ENCODE measurements at regions not wholly inside any gene's neighbourhood (a gene's known extent, or its start where the extent isn't known, plus 50 kb on each side); places are given as distances from the start of the nearest gene placed in this dataset.

GRCh38 chr12:45102818-45103217 lies 51.9 kb upstream of the DBX2 start:
- no peaks in the 10 kb centered on the region for H3K36me3 ChIP-seq (ENCODE audit: control insufficient read depth, insufficient read depth, low read length)
- peaks cover 3% of the 10 kb centered on the region for H3K4me1 ChIP-seq (ENCODE audit: control insufficient read depth, insufficient read depth, low read length)
- no peak overlapping the region for H3K27ac ChIP-seq (ENCODE audit: low read length)
- H3K4me3 ChIP-seq (ENCODE audit: low read length) = no peak overlapping the region
- no CpG with 5 or more reads among the region's 1 CpG for WGBS (ENCODE audit: insufficient coverage)
- H3K9me3 ChIP-seq (replicated peaks; ENCODE audit: control insufficient read depth, low read depth, low read length) = no peaks in the 10 kb centered on the region
- DNase-seq = no peak
- no peaks in the 10 kb centered on the region for H3K27me3 ChIP-seq (ENCODE audit: control insufficient read depth, insufficient read depth, low read length)

GRCh38 chr12:45105996-45106395 lies 55.1 kb upstream of the DBX2 start:
- Histone ChIP-seq H3K4me1 (ENCODE audit: control insufficient read depth, insufficient read depth, low read length) (no peaks in the 10 kb centered on the region), H3K36me3 (ENCODE audit: control insufficient read depth, insufficient read depth, low read length) (no peaks in the 10 kb centered on the region), H3K27ac (ENCODE audit: low read length) (no peak overlapping the region), H3K27me3 (ENCODE audit: control insufficient read depth, insufficient read depth, low read length) (no peaks in the 10 kb centered on the region), H3K4me3 (ENCODE audit: low read length) (no peak overlapping the region), H3K9me3 (replicated peaks; ENCODE audit: control insufficient read depth, low read depth, low read length) (no peaks in the 10 kb centered on the region)
- 90% methylated on average over 7 of the region's 10 CpGs for WGBS (ENCODE audit: insufficient coverage)
- DNase-seq = no peak

GRCh38 chr12:45112306-45112705 lies 61.4 kb upstream of the DBX2 start:
- Histone ChIP-seq H3K4me3 (ENCODE audit: low read length) (no peak overlapping the region), H3K27me3 (ENCODE audit: control insufficient read depth, insufficient read depth, low read length) (no peaks in the 10 kb centered on the region), H3K9me3 (replicated peaks; ENCODE audit: control insufficient read depth, low read depth, low read length) (no peaks in the 10 kb centered on the region), H3K36me3 (ENCODE audit: control insufficient read depth, insufficient read depth, low read length) (no peaks in the 10 kb centered on the region), H3K27ac (ENCODE audit: low read length) (no peak overlapping the region), H3K4me1 (ENCODE audit: control insufficient read depth, insufficient read depth, low read length) (no peaks in the 10 kb centered on the region)
- no CpG with 5 or more reads among the region's 2 CpGs for WGBS (ENCODE audit: insufficient coverage)
- DNase-seq = no peak

GRCh38 chr12:45121224-45121623 lies 70.3 kb upstream of the DBX2 start:
- H3K36me3 ChIP-seq (ENCODE audit: control insufficient read depth, insufficient read depth, low read length) = no peaks in the 10 kb centered on the region
- no peak overlapping the region for H3K27ac ChIP-seq (ENCODE audit: low read length)
- no peak for DNase-seq
- H3K27me3 ChIP-seq (ENCODE audit: control insufficient read depth, insufficient read depth, low read length) = no peaks in the 10 kb centered on the region
- H3K4me1 ChIP-seq (ENCODE audit: control insufficient read depth, insufficient read depth, low read length) = no peaks in the 10 kb centered on the region
- no peak overlapping the region for H3K4me3 ChIP-seq (ENCODE audit: low read length)
- 74% methylated on average over 2 of the region's 2 CpGs for WGBS (ENCODE audit: insufficient coverage)
- no peaks in the 10 kb centered on the region for H3K9me3 ChIP-seq (replicated peaks; ENCODE audit: control insufficient read depth, low read depth, low read length)

DNA sequence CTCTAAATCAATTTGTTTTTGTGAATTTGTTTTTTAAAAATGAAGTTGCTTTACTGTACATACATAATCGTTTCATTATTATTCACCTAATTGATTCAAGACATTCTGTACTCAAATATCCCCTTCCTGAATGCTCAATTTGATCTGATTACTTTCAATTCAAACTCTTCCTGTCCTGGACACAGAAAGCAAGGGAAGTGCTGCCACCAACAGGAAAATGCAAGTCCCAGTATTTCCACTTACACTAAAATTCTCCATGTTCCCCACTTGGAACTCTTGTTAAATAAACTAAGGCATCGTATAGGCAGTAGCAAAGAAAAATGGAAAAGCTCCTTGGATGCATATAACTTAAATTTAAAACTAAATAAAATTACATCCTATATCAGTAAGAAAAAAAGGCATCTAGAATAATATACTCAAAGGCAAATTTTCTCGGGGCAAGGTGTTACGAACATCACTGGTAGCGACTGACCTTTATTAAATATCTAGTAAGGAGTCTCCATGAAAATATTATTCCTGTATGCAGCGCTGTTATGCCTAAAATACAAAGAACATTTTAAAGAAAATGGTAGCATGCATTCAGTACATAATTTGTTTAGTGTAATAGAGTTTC lies 72.0 kb upstream of the DBX2 start:
- Histone ChIP-seq H3K4me3 (ENCODE audit: low read length) (no peak overlapping the region), H3K27ac (ENCODE audit: low read length) (no peak overlapping the region), H3K4me1 (ENCODE audit: control insufficient read depth, insufficient read depth, low read length) (no peaks in the 10 kb centered on the region), H3K36me3 (ENCODE audit: control insufficient read depth, insufficient read depth, low read length) (no peaks in the 10 kb centered on the region), H3K9me3 (replicated peaks; ENCODE audit: control insufficient read depth, low read depth, low read length) (no peaks in the 10 kb centered on the region), H3K27me3 (ENCODE audit: control insufficient read depth, insufficient read depth, low read length) (no peaks in the 10 kb centered on the region)
- no CpG with 5 or more reads among the region's 6 CpGs for WGBS (ENCODE audit: insufficient coverage)
- DNase-seq = peak; percentile 78

GRCh38 chr12:45124485-45125155 lies 73.7 kb upstream of the DBX2 start:
- 56% methylated on average over 1 of the region's 3 CpGs for WGBS (ENCODE audit: insufficient coverage)
- Histone ChIP-seq H3K4me3 (ENCODE audit: low read length) (no peak overlapping the region), H3K27ac (ENCODE audit: low read length) (no peak overlapping the region), H3K9me3 (replicated peaks; ENCODE audit: control insufficient read depth, low read depth, low read length) (no peaks in the 10 kb centered on the region), H3K27me3 (ENCODE audit: control insufficient read depth, insufficient read depth, low read length) (no peaks in the 10 kb centered on the region), H3K36me3 (ENCODE audit: control insufficient read depth, insufficient read depth, low read length) (no peaks in the 10 kb centered on the region), H3K4me1 (ENCODE audit: control insufficient read depth, insufficient read depth, low read length) (no peaks in the 10 kb centered on the region)
- no peak for DNase-seq

GRCh38 chr12:45125997-45126396 lies 75.1 kb upstream of the DBX2 start:
- no peak for DNase-seq
- Histone ChIP-seq H3K27ac (ENCODE audit: low read length) (no peak overlapping the region), H3K9me3 (replicated peaks; ENCODE audit: control insufficient read depth, low read depth, low read length) (no peaks in the 10 kb centered on the region), H3K4me1 (ENCODE audit: control insufficient read depth, insufficient read depth, low read length) (peaks cover under 1% of the 10 kb centered on the region), H3K27me3 (ENCODE audit: control insufficient read depth, insufficient read depth, low read length) (no peaks in the 10 kb centered on the region), H3K4me3 (ENCODE audit: low read length) (no peak overlapping the region), H3K36me3 (ENCODE audit: control insufficient read depth, insufficient read depth, low read length) (no peaks in the 10 kb centered on the region)
- 66% methylated on average over 2 of the region's 2 CpGs for WGBS (ENCODE audit: insufficient coverage)

DNA sequence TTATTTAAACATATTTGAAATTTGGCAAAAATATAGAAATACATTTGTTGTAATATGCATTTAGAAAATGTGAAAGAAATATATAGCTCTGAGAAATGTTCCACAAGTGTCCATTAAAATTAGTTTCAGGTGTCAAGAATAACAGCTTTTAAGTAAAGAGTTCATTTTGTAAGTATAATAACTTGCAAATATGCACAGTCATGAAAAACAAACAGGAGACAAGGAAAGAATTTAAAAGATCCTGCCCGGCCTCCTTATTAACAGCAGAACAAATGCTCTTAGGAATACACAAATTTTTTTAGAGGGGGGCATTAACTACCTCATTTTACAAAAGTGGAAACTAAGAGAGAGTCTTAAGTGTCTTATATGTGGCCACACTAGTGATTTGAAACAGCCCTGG lies 77.7 kb upstream of the DBX2 start:
- no peak overlapping the region for H3K27ac ChIP-seq (ENCODE audit: low read length)
- no peak overlapping the region for H3K4me3 ChIP-seq (ENCODE audit: low read length)
- no peaks in the 10 kb centered on the region for H3K27me3 ChIP-seq (ENCODE audit: control insufficient read depth, insufficient read depth, low read length)
- peaks cover 2% of the 10 kb centered on the region for H3K4me1 ChIP-seq (ENCODE audit: control insufficient read depth, insufficient read depth, low read length)
- no peaks in the 10 kb centered on the region for H3K36me3 ChIP-seq (ENCODE audit: control insufficient read depth, insufficient read depth, low read length)
- H3K9me3 ChIP-seq (replicated peaks; ENCODE audit: control insufficient read depth, low read depth, low read length) = no peaks in the 10 kb centered on the region
- WGBS (ENCODE audit: insufficient coverage) = no CpG with 5 or more reads among the region's 1 CpG
- DNase-seq = no peak

- Histone ChIP-seq H3K4me1 (ENCODE audit: control insufficient read depth, insufficient read depth, low read length) (peaks cover 2% of the 10 kb centered on the region), H3K9me3 (replicated peaks; ENCODE audit: control insufficient read depth, low read depth, low read length) (no peaks in the 10 kb centered on the region), H3K27me3 (ENCODE audit: control insufficient read depth, insufficient read depth, low read length) (no peaks in the 10 kb centered on the region), H3K36me3 (ENCODE audit: control insufficient read depth, insufficient read depth, low read length) (no peaks in the 10 kb centered on the region), H3K27ac (ENCODE audit: low read length) (no peak overlapping the region), H3K4me3 (ENCODE audit: low read length) (no peak overlapping the region)
- peak; percentile 85 for DNase-seq
- 10% methylated on average over 2 of the region's 3 CpGs for WGBS (ENCODE audit: insufficient coverage)
Measured at GRCh38 chr12:45130881-45131281, 80.0 kb upstream of the DBX2 start.

GRCh38 chr12:45131506-45131905 lies 80.6 kb upstream of the DBX2 start:
- no peaks in the 10 kb centered on the region for H3K27me3 ChIP-seq (ENCODE audit: control insufficient read depth, insufficient read depth, low read length)
- no peaks in the 10 kb centered on the region for H3K36me3 ChIP-seq (ENCODE audit: control insufficient read depth, insufficient read depth, low read length)
- no peak overlapping the region for H3K27ac ChIP-seq (ENCODE audit: low read length)
- no peaks in the 10 kb centered on the region for H3K9me3 ChIP-seq (replicated peaks; ENCODE audit: control insufficient read depth, low read depth, low read length)
- H3K4me3 ChIP-seq (ENCODE audit: low read length) = no peak overlapping the region
- peaks cover 2% of the 10 kb centered on the region for H3K4me1 ChIP-seq (ENCODE audit: control insufficient read depth, insufficient read depth, low read length)
- DNase-seq = peak; percentile 4

DNA sequence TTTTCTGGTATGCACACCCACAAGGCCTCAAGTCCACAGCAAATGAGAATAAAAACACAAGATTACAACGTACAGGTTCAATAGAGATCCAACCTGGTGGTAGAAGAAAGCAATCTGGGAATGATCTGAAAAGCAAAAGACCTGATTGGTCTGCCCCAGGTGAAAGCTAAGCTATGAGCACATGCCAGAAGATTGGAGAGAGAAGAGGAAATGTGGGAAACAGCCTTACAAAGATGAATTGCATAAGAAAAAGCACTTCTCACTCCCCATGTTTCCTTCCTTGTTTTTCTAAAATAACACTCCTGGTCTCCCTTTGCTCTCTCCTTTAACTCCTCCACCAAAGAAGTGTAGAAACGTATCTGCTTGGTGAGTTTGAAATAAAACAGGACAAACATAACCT lies 77.3 kb upstream of the ANO6 start:
- Histone ChIP-seq H3K36me3 (ENCODE audit: control insufficient read depth, insufficient read depth, low read length) (no peaks in the 10 kb centered on the region), H3K27me3 (ENCODE audit: control insufficient read depth, insufficient read depth, low read length) (no peaks in the 10 kb centered on the region), H3K4me3 (ENCODE audit: low read length) (no peak overlapping the region), H3K4me1 (ENCODE audit: control insufficient read depth, insufficient read depth, low read length) (no peaks in the 10 kb centered on the region), H3K27ac (ENCODE audit: low read length) (no peak overlapping the region), H3K9me3 (replicated peaks; ENCODE audit: control insufficient read depth, low read depth, low read length) (no peaks in the 10 kb centered on the region)
- WGBS (ENCODE audit: insufficient coverage) = no CpG with 5 or more reads among the region's 2 CpGs
- no peak for DNase-seq
